SW480 (cell line): ENCODE measurements at regions not wholly inside any gene's neighbourhood (a gene's known extent, or its start where the extent isn't known, plus 50 kb on each side); places are given as distances from the start of the nearest gene placed in this dataset.
"Not testable (repeated sequence)": the region's sequence is repeated elsewhere in the genome, so short reads cannot be mapped to it uniquely, and the experiment has no call there.

Experiments
- DNase-seq: peaks from one replicate; pipeline ENCODE4 v3.0.0-alpha.2; 2016; ENCODE audit warnings: low spot score

DNA sequence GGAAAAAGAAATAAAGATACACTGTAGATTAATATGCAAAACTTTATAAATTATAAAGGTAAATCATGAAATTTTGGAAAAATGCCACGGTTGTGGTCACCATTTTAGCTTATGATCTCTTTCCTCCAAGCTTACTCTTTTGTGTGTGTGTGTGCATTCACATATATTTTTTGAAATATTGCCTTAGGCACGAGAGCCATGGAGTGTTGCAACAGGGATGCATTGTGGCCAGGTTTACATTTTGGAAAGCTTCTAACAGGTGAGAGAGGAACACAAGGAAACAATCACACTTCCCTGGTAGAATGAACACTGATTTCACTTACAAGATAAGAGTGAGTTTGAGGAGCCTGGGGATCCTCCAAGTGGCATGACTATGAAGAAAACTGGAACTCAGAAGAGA, 214.5 kb upstream of the TENT5A start:
- no peak for DNase-seq

DNA sequence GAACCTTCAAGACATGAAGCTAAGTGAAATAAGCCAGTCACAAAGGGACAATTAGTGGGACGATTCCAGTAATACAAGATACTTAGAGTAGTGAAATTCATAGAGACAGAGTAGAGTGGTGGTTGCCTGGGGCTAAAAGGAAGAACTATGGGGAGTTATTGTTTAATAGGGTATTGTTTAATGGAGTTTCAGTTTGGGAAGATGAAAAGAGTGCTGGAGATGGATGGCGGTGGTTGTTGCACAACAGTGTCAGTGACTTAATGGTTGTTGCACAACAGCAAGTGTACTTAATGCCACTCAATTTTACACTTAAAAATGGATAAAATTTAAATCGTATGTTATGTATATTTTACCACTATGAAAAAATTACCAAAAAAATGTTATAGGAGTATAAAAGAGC, 209.7 kb upstream of the TENT5A start:
- no peak for DNase-seq

DNA sequence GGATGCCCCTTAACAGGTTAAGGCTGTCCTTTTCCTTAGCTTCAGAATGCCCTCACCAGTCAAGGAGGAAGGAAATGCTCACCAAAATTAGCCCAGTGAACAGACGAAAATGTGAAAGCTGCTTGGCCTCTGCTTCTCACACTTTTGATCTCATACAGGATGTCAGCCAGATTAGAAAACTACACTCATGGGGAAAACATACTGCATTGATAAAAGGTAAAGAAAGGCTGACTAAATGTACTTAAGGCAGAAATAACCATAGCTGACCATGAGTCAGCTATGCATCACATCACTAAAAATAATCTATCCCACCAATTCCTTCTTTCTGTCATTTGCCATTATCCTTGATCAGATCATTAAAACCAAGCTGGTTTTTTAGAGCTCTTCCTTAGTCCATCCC, 198.4 kb upstream of the TENT5A start:
- no peak for DNase-seq

DNA sequence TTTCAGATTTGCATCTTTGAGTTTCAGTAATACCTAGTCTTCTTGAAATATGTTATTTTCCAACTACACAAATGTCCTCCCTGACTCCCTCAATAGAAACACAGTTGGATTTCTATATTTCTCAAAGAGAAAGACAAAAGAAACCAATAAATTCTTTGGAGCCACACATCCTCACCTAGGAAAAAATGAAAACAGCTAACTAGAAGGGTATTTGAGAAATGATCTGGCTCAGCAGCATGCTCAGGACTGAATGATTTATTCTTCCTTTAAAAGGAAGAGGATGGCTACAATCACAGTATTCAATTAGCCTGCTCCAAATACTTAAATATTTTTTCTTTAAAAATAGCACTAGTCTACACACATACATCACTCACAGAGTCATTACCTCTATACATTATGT, 196.4 kb upstream of the TENT5A start:
- DNase-seq = no peak

DNA sequence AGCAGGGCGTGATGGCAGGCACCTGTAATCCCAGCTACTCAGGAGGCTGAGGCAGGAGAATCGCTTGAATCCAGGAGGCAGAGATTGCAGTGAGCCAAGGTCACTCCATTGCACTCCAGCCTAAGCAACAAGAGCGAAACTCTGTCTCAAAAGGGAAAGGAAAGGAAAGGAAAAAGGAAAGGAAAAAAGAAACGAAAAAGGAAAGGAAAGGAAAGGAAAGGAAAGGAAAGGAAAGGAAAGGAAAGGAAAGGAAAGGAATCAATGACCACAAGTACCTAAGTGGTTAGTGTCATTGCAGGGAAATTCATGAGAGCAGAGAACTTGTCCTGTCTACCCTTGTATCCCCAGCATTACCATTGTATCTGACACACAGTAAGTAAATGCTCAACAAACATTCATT, 195.7 kb upstream of the TENT5A start:
- not testable (repeated sequence) for DNase-seq

DNA sequence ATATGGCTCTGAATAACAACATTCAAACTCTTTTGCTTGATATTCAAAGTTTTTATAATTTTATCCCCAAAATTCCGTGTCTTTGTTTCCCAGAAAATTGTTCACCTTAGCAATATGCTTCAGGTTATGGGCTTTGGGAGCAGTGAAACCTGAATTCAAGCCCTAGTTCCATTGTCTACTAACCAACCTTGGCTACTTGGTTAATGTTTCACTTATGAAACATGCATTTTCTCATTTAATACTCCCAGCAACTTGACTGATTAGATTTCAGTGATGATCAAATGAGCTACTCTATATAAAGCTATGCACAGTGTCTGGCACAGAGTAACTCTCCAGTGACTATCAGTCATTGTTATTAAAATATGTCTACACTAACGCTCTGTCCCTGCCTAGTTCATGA, 192.2 kb upstream of the TENT5A start:
- no peak for DNase-seq

DNA sequence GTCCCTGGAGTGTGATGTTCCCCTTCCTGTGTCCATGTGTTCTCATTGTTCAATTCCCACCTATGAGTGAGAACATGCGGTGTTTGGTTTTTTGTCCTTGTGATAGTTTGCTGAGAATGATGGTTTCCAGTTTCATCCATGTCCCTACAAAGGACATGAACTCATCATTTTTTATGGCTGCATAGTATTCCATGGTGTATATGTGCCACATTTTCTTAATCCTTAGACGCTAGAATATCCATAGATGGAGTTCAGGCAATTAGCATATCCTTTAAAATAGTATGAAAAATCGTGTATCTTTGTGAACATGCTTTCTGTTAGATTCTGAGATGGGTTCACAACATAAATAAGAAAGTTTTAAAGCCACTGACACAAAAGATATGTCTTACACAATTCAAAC, 190.4 kb upstream of the TENT5A start:
- DNase-seq = not testable (repeated sequence)

DNA sequence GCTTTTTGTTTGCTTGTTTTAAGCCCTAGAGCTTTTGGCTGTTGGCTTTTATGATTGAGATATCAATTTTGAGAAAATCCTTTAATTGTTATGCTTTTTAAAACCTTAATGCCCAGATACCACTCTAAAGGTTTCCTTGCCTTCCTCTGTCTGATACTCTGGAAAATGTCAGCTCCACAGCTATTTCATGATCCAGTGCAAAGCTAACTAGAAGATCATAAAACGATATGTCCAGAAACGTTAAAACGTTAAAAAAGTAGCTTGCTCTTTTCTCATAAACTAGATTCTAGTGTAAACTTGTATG, 189.5 kb upstream of the TENT5A start:
- DNase-seq = no peak

DNA sequence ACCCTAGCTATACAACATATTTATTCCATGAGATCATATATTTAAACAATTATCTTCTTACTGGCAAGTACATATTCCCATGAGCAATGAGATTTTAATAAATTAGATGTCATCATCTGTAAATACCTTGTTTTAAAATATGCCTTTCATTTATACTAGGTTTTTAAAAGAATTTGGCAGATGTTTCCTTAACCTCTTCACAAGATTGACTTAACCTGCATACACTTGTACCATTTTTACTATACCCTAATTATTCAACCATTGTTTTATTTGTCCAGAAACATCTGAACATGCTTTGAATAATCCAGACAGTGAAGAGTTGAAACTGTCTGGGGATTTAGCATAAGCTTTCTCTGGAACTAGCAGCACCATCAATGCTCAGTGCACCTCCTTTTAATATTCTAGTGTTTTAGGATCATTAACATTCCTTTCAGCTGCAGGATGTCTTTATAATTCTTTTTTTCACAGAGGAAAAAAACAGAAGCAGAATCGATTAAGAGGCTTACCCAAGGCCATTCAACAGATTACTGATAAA, 188.0 kb upstream of the TENT5A start:
- no peak for DNase-seq

DNA sequence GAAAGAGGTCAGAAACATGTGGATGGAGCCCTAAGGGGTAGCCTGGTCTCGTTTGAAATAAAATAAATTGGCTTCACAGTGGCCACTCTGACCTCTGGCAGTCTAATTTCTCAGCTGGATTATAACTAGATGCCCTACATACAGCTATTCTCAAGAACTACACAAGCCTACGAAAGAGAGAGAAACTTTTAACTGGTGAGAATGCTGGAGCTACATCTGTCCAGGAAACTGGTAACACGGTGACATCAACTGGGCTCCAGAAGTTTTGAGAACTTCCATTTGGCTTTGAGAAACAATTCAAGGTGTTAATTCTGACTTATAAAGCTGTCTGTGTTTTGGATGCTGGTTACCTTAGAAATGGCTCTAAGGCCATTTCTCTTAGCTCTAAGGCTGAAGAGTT, 187.3 kb upstream of the TENT5A start:
- no peak for DNase-seq

DNA sequence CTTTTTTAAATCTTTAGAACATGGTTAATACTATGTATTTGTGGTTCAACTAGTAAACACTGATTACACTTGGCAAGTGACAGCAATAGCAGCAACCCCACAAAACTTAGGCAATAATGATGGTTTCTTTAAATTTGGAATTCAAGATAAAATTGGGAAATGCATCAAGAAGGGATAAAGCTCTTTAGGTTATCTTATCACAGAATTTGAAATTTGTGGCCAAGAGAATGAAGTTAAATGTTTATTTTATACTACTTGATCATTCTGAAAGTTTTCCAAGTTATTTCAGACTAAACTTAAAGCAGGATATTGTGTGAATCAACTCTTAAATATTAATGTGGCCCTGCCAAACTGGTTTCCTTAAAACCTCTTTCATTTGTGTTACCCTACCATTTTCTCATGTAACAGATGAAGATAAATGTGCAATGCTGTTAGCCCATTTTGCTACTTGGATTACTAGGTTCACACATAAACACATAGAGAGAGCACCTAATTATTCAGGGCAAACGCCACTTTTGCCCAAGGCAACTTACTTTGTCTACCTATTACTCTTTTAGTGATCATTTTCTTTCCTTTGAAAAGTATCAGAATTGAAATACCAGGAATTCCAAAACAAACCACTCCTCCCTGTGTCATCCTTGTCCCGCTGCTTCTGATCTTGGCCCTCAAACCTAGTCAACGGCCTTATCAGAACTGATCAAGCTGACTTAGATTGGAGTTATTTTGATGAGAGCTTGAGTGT, 186.7 kb upstream of the TENT5A start:
- DNase-seq = no peak

DNA sequence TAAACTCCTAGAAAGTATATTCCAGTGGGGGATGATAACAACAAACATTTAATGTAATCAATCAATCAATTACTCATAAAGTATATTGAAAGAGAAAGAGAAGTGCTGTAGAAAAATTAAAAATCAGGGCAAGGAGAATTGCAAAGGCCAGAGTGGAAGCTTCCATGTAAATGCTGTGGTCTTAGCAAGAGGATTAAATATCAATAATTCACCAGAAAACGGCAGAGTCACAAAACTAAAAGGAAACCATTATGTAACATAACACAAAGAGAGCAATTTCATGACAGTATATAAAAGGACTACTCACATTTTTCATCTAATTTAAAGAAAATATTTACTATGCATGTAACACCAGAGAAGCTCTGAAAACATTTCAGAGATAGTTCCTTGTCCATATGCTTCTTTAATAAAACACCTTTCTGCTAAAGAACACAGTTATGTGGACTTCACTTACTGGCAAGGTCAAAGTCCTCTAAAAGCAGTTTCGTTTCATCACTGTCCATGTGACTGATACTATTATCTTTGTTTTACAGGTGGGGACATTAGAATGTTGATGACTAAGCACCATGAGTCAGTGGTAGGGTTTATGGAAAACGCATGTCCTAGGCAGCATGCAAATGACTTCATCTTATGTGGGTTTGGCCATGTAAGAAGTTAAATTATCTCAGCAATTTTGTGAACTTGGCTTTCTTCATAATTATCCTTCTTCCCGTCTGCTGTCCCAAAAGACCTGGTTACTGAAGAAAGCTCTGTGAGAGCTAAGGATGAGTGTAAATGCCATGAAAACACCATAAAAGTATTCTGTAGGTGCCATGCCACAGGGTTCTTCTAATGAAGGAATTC, 185.8 kb upstream of the TENT5A start:
- DNase-seq = peak; percentile 94

DNA sequence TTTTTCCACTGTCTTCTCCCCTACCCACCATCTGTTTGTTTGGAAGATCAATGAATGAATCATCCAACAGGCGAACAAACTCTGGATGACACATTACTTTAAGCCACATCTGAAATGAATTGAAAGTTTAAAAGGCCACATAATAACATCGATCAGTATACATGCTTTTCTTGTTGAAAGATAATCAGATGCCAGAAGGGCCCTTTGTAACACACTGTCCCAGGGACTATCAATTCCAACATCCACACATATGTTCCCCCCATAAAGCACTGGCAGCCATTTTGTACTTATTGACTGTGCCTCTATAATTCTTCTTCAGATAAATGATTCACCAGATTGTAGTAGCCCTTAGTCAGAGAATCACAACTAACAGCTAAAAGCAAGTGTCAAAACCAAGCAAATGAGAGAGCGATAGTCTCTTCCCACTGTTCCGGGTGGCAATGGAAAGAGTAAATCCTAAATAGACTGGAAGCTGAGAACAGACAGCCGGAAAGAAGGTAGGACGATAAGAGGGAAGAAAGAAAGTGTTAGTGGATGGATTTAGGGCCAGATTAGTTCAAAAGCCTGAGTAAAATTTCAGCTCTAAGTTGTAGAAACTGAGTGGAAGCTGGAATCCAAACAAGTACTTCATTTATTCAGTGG, 184.9 kb upstream of the TENT5A start:
- peak; percentile 27 for DNase-seq

DNA sequence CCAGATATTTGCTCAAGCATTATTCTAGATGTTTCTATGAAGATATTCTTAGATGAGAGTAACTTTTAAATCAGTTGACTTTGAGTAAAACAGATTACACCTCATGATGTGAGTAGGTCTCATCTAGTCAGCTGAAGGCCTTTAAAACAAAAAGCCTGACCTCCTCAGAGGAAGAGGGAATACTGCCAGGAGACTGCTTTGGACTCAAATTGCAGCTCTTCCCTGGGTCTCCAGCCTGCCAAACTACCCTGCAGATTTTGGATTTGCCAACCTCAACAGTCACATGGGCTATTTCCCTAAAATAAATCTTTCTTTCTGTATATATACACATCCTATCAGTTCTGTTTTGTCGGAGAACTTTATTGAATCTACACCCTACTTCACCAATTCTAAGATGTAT, 182.5 kb upstream of the TENT5A start:
- DNase-seq = no peak

DNA sequence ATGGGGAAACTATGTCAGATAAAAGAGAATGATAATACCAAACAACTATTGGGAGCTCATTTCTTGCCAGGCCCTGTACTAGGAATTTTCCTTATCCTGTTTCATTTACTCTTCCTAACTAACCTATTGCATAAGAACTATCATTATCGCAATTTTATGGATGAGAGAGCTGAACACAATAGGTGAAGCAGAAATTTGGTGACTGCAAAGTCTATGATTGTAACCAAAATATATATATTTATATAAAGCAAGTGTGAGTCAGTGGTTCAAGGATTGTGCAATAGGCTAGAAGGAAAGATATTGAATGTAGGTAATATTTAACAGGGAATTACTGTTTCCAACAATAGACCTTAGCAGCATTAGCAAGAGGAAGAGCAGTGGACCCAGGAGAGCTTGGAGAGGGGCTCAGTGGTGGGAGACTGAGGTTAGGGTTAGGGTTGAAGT, 181.1 kb upstream of the TENT5A start:
- DNase-seq = no peak

DNA sequence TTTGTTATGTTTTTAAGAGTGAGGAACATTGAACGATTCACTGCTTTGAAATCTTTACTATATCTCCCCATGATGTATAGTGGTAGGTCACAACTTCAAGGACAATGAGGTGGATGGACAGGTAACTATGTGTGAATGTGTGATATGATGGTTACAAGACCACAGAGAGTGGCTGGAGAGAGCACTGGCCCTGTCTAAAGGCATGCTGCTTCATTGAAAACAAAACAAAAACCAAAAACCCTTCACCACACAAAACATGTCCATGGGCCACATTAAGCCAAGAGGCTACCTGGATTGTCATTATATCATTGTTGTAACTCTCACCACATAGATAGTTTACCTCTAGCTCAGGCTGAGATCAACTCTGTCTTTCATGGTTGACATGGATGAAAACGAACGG, 180.6 kb upstream of the TENT5A start:
- no peak for DNase-seq

DNA sequence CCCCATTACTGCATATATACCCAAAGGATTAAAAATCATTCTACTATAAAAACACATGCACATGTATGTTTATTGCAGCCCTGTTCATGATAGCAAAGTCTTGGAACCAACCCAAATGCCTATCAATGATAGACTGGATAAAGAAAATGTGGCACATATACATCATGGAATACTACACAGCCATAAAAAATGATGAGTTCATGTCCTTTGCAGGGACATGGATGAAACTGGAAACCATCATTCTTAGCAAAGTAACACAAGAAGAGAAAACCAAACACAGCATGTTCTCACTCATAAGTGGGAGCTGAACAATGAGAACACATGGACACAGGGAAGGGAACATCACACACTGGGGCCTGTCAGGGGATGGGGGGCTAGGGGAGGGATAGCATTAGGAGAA, 180.0 kb upstream of the TENT5A start:
- not testable (repeated sequence) for DNase-seq

DNA sequence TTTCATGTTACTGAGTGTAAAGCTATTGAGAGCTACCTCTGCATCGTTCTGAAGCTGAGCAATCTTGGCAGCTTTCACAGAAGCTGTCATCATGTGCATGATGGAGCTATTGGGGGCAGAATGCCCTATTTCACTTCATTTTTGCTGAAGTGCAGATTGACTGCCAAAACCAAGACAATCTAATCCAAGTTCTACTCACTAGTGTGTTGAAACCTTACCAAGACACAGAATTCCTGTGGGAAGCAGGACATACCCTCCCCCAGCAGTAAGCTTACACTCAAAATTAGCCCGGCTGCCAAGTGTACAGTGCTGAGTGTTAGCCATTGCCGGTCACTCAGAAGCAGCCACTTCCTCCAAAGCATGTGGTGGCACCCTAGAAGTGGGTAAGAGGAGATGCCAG, 177.3 kb upstream of the TENT5A start:
- DNase-seq = no peak

DNA sequence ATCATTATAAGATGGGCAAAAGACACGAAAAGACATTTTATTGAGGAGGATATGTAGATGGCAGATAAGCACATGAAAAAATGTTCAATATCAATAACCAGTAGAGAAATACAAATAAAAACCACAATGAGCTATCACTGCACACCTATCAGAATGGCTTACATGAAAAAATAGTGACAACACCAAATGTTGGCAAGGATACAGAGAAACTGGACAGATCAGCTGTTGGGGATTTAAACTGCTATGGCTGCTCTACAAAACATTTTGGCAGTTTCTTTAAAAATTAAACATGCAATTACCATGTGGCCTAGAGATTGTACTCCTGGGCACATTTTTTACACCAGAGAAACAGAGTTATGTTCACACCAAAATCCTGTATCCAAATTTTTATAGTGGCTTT, 172.7 kb upstream of the TENT5A start:
- DNase-seq = no peak

DNA sequence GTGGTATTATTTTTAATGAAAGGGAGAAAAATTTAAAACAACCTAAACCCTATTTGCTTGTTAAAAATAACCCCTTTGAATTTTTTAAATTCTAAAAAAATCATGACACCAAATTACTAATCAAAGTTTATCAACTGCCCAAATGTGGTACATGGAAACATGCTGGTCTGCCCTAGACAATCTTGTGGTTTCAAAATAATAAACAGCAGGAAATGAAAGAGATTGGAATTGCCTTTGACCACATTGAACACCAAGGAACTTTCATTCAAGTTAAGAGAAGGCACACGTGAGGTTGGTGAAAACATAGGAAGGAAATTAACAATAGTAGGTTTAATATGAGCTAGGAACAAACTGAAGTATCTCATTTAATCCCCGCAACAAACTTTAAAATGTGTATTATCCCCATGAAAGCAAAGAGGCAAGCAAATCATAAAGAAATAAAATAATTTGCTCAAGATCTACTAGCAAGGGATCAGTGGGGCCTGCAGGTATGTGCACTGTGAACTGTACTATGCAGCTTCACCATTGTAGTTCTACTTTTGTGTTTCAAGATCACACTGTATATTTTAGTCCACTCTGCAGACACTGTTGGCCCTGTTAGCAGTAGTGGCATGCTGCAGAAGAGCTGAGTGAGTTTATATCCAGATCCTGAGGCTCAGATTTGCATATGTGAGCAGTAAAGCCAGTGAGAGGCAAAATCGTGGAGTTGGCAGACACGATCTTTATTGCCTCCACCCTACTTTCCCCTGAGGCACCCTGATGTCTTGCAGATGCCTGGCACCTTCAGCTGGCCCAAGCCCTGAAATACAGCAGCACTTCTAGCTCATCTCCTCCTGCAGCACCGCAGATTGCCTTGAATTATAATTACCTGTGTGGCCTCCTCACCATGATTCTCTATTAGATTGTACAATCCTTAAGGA, 157.8 kb upstream of the TENT5A start:
- DNase-seq = no peak

DNA sequence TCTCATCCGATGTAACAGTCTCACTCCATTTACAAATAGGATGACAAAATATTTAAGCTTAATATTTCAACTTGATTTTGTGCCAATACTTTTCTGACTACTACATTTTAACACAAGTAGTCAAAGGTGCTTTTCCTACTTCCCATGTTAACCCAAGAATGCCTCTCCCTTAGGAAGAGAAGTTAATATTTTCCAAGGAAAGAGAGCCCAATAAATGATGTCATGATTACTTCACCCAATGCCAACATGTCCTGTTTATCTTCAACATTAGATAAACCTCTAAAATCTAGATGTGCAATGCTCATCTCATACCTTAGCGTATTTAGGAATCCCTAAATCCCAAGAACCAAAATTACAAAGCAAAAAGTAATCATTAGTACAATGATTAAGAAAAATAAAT, 156.7 kb upstream of the TENT5A start:
- DNase-seq = no peak

DNA sequence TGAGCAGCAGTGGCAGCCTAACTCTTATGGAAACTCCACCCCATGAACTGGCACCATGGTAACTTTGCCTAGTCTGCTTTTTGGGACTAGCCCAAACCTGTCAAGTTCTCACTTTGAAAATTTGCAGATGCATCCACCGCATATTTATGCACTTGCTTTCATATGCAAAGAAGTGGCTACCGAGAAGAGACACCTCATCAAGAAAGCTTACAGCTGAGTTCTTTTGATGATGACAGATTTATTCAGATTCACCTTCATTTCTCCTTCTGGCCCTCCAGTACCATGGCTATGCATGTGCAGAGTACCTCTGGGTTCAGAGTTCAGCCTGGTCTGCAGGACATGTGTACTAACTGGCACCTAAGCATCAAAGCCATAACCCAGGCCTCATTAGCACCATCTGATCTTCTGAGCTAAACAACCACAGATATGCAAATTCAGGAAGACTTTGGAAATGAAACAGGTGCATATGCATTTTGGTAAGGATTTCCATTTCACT, 154.3 kb upstream of the TENT5A start:
- DNase-seq = no peak
